ENCODE measurements at regions not wholly inside any gene's neighbourhood (a gene's known extent, or its start where the extent isn't known, plus 50 kb on each side); places are given as distances from the start of the nearest gene placed in this dataset.
A peak's percentile ranks its signal among the peaks of the same experiment; 100 is the strongest.

DNA sequence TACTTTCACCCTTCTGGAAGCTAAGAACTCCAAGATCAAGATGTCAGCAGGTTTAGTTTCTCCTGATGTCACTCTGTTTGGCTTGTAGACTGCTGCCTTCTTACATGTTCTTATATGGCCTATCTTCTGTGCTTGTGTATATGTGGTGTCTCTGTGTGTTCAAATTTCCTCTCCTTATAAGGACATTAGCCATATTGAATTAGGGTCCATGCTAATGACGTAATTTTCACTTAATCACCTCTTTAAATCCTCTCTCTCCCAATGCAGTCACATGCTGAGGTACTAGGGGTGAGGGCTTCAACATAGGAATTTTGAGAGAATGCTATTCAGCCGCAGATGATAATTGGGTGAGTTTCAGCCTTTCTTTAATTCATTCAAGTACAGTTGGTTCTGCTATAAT is 458.3 kb upstream of the SYT4 start:
- Histone ChIP-seq H3K36me3 (ENCODE audit: control insufficient read depth in 4 of 4, insufficient read depth in 4 of 4, low read length in 4 of 4) (no peaks in the 10 kb centered on the region), H3K27me3 (ENCODE audit: control insufficient read depth in 3 of 3, insufficient read depth in 3 of 3, low read length in 2 of 3) (no peaks in the 10 kb centered on the region), H3K4me1 (ENCODE audit: control insufficient read depth in 5 of 5, insufficient read depth in 5 of 5, low read length in 5 of 5) (no peaks in the 10 kb centered on the region), H3K9ac (ENCODE audit: insufficient read depth in 1 of 2, low read length in 2 of 2) (no peak overlapping the region), H3K4me3 (no peak overlapping the region), H3K27ac (ENCODE audit: low read depth in 1 of 2, low read length in 1 of 2) (no peak overlapping the region), H3K9me3 (ENCODE audit: control insufficient read depth in 4 of 4, insufficient read depth in 3 of 4, low read length in 3 of 4) (no peaks in the 10 kb centered on the region)
- DNase-seq = peak in 1 of 3 donors; percentile 3
- TF ChIP-seq, protein P1, sequence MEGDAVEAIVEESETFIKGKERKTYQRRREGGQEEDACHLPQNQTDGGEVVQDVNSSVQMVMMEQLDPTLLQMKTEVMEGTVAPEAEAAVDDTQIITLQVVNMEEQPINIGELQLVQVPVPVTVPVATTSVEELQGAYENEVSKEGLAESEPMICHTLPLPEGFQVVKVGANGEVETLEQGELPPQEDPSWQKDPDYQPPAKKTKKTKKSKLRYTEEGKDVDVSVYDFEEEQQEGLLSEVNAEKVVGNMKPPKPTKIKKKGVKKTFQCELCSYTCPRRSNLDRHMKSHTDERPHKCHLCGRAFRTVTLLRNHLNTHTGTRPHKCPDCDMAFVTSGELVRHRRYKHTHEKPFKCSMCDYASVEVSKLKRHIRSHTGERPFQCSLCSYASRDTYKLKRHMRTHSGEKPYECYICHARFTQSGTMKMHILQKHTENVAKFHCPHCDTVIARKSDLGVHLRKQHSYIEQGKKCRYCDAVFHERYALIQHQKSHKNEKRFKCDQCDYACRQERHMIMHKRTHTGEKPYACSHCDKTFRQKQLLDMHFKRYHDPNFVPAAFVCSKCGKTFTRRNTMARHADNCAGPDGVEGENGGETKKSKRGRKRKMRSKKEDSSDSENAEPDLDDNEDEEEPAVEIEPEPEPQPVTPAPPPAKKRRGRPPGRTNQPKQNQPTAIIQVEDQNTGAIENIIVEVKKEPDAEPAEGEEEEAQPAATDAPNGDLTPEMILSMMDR (IDR thresholded peaks at IDR 0.05; ENCODE audit: control extremely low read depth, extremely low read depth) = no peak
- WGBS, 2 donors = 68 to 86% methylated on average over 2 of the region's 2 CpGs
- no peak for ATAC-seq (ENCODE audit: insufficient read depth, low FRiP score)

DNA sequence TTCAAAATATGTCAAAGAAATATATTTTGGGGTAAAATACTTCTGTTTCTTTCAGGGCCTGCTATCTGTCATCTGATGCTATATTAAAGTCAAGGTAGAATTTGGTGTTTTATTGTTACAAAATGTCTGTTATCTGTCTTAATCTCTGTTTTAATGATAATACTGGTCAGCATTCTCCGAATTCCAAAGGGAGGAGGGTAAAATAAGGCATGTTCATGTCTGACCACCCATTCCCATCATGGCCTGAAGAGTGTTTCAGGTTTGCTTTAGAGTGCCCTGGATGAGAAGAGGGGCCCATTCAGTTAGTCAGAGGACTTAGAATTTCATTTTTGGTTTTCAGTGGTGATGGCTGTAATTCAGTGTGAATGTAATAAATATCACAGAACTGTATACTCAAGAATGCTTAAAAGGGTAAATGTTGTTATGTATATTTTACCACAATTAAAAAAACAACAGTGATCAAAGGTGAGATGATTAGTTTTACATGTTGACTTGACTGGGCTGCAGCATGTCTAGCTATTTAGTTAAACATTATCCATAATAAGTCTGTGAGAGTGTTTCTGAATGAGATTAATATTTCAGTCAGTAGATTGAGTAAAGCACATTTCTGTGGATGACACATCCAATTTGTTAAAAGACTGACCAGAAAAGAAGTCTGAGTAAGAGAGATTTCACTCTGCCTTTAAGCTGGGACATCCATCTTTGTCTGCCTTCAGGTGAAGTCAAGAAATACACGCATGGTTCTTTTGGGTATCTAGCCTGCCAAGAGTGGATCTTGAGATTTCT is 467.9 kb upstream of the SYT4 start:
- TF ChIP-seq, protein P1 (IDR thresholded peaks at IDR 0.05; ENCODE audit: control extremely low read depth, extremely low read depth) = no peak
- Histone ChIP-seq H3K9me3 (ENCODE audit: control insufficient read depth in 4 of 4, insufficient read depth in 3 of 4, low read length in 3 of 4) (no peaks in the 10 kb centered on the region), H3K4me3 (no peak overlapping the region), H3K36me3 (ENCODE audit: control insufficient read depth in 4 of 4, insufficient read depth in 4 of 4, low read length in 4 of 4) (no peaks in the 10 kb centered on the region), H3K27ac (ENCODE audit: low read depth in 1 of 2, low read length in 1 of 2) (no peak overlapping the region), H3K4me1 (ENCODE audit: control insufficient read depth in 5 of 5, insufficient read depth in 5 of 5, low read length in 5 of 5) (no peaks in the 10 kb centered on the region), H3K9ac (ENCODE audit: insufficient read depth in 1 of 2, low read length in 2 of 2) (no peak overlapping the region), H3K27me3 (ENCODE audit: control insufficient read depth in 3 of 3, insufficient read depth in 3 of 3, low read length in 2 of 3) (no peaks in the 10 kb centered on the region)
- ATAC-seq (ENCODE audit: insufficient read depth, low FRiP score) (no peak), DNase-seq (no peak)
- 79 to 83% methylated on average over 2 of the region's 2 CpGs for WGBS, 2 donors

DNA sequence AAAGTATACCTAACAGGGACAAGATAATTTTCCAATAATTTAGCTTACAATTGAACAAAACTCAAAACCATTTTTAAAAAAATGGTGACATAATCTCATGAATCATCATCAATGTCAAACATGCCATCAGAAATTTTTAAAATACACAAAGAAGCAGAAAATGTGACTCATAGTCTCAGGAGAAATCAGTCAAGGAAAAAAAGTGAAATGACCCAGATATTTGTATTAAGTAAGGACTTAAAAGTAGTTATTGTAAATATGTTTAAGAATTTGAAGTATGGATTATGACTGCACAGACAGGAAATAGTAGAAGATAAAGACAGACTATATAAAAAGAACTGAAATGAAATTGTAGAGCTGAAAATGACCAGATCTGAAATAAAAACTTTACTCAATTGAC is 473.9 kb upstream of the SYT4 start:
- Histone ChIP-seq H3K36me3 (ENCODE audit: control insufficient read depth in 4 of 4, insufficient read depth in 4 of 4, low read length in 4 of 4) (no peaks in the 10 kb centered on the region), H3K9ac (ENCODE audit: insufficient read depth in 1 of 2, low read length in 2 of 2) (no peak overlapping the region), H3K4me1 (ENCODE audit: control insufficient read depth in 5 of 5, insufficient read depth in 5 of 5, low read length in 5 of 5) (no peaks in the 10 kb centered on the region), H3K9me3 (ENCODE audit: control insufficient read depth in 4 of 4, insufficient read depth in 3 of 4, low read length in 3 of 4) (peaks cover 0 to 3% (median 0%) of the 10 kb centered on the region in 4 donors), H3K4me3 (no peak overlapping the region), H3K27me3 (ENCODE audit: control insufficient read depth in 3 of 3, insufficient read depth in 3 of 3, low read length in 2 of 3) (no peaks in the 10 kb centered on the region), H3K27ac (ENCODE audit: low read depth in 1 of 2, low read length in 1 of 2) (no peak overlapping the region)
- ATAC-seq (ENCODE audit: insufficient read depth, low FRiP score) (no peak), DNase-seq (no peak)
- TF ChIP-seq, protein P1 (IDR thresholded peaks at IDR 0.05; ENCODE audit: control extremely low read depth, extremely low read depth) = no peak

DNA sequence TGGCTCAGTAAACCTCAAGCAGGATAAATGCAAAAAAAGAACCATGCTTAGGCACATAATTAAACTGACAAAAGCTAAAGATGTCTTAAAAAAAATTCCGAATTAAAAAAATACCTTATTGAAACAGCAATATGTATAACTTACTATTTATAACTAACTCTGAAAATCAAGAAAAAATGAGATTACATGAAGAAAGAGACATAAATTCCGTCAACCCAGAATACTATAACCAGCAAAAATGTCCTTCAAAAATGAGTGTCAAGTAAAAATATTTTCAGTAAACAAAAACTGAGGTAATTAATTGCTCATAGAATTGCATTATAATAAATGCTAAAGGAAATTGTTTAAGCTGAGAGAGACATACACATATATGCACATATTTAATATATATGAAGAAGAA is 474.5 kb upstream of the SYT4 start:
- H3K27ac ChIP-seq (ENCODE audit: low read depth in 1 of 2, low read length in 1 of 2) = no peak overlapping the region
- no peak for ATAC-seq (ENCODE audit: insufficient read depth, low FRiP score)
- peak in 1 of 3 donors; percentile 24 for DNase-seq
- no peaks in the 10 kb centered on the region for H3K4me1 ChIP-seq (ENCODE audit: control insufficient read depth in 5 of 5, insufficient read depth in 5 of 5, low read length in 5 of 5)
- H3K4me3 ChIP-seq = no peak overlapping the region
- H3K9ac ChIP-seq (ENCODE audit: insufficient read depth in 1 of 2, low read length in 2 of 2) = no peak overlapping the region
- 71 to 94% methylated on average over 2 of the region's 2 CpGs for WGBS, 2 donors
- H3K36me3 ChIP-seq (ENCODE audit: control insufficient read depth in 4 of 4, insufficient read depth in 4 of 4, low read length in 4 of 4) = no peaks in the 10 kb centered on the region
- H3K27me3 ChIP-seq (ENCODE audit: control insufficient read depth in 3 of 3, insufficient read depth in 3 of 3, low read length in 2 of 3) = no peaks in the 10 kb centered on the region
- peaks cover 0 to 3% (median 0%) of the 10 kb centered on the region in 4 donors for H3K9me3 ChIP-seq (ENCODE audit: control insufficient read depth in 4 of 4, insufficient read depth in 3 of 4, low read length in 3 of 4)
- TF ChIP-seq, protein P1 (IDR thresholded peaks at IDR 0.05; ENCODE audit: control extremely low read depth, extremely low read depth) = no peak

Measured in lung (tissue), 11 donors.